ENCODE measurements at regions not wholly inside any gene's neighbourhood (a gene's known extent, or its start where the extent isn't known, plus 50 kb on each side); places are given as distances from the start of the nearest gene placed in this dataset.

- in situ Hi-C loops (cut with MboI) = no loop called here
- SMC1A ChIA-PET (ENCODE audit: uncharacterized antibody, unreplicated experiment) = no interaction called here
- Histone ChIP-seq H3K27me3 (replicated peaks in 1 of 2; ENCODE audit: control insufficient read depth in 2 of 2, insufficient read depth in 2 of 2, low read length in 1 of 2) (no peaks in the 10 kb centered on the region), H3K4me2 (ENCODE audit: control insufficient read depth, insufficient read depth) (no peak overlapping the region), H3K9ac (ENCODE audit: control insufficient read depth, insufficient read depth, low read length) (no peak overlapping the region), H2AFZ (ENCODE audit: control insufficient read depth, low read depth, low read length) (no peak overlapping the region), H3K36me3 (ENCODE audit: control insufficient read depth in 2 of 2, insufficient read depth in 2 of 2, low read length in 1 of 2) (no peaks in the 10 kb centered on the region), H3K9me3 (replicated peaks; ENCODE audit: control insufficient read depth, insufficient read depth, low read length) (no peaks in the 10 kb centered on the region), H3K79me2 (ENCODE audit: control insufficient read depth, insufficient read depth, low read length) (no peaks in the 10 kb centered on the region), H3K4me1 (ENCODE audit: control insufficient read depth, insufficient read depth, low read length) (no peaks in the 10 kb centered on the region), H4K20me1 (ENCODE audit: control insufficient read depth, insufficient read depth) (no peaks in the 10 kb centered on the region), H3K27ac (ENCODE audit: control insufficient read depth, insufficient read depth) (no peak overlapping the region), H3K4me3 (no peak overlapping the region)
- FAIRE-seq (no peak), ATAC-seq (no peak), DNase-seq (ENCODE audit: low read depth, low spot score) (no peak)
- POLR2A ChIA-PET = no interaction called here
- CTCF ChIA-PET = no interaction called here
- no peak for TF ChIP-seq E2F4 (IDR thresholded peaks at IDR 0.05; ENCODE audit: low read depth, low read length)
- TF ChIP-seq RUNX3 (IDR thresholded peaks at IDR 0.05; ENCODE audit: low read length) = no peak
- no peak for TF ChIP-seq CUX1 (IDR thresholded peaks at IDR 0.05; ENCODE audit: insufficient replicate concordance, low read depth, low read length)
- TF ChIP-seq SIN3A (IDR thresholded peaks at IDR 0.05; ENCODE audit: low read depth, low read length) = no peak
- TF ChIP-seq BCL3 (IDR thresholded peaks at IDR 0.05; ENCODE audit: borderline replicate concordance, insufficient read depth, low read depth, low read length, poor library complexity, severe bottlenecking) = no peak
- TF ChIP-seq, protein P1, sequence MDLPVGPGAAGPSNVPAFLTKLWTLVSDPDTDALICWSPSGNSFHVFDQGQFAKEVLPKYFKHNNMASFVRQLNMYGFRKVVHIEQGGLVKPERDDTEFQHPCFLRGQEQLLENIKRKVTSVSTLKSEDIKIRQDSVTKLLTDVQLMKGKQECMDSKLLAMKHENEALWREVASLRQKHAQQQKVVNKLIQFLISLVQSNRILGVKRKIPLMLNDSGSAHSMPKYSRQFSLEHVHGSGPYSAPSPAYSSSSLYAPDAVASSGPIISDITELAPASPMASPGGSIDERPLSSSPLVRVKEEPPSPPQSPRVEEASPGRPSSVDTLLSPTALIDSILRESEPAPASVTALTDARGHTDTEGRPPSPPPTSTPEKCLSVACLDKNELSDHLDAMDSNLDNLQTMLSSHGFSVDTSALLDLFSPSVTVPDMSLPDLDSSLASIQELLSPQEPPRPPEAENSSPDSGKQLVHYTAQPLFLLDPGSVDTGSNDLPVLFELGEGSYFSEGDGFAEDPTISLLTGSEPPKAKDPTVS (IDR thresholded peaks at IDR 0.05; ENCODE audit: low read depth, low read length) = no peak
- intact Hi-C loops (cut with micrococcal nuclease; ENCODE audit: unreplicated experiment) = no loop called here
- RAD21 ChIA-PET (ENCODE audit: unreplicated experiment) = no interaction called here
- 8% methylated on average over 6 of the region's 6 CpGs for WGBS (ENCODE audit: insufficient coverage, insufficient replicate concordance, low lambda C conversion rate, missing lambda C conversion rate)
- BruUV-seq (replicated peaks) = no TSS peak
Observed at GRCh38 chr17:6299275-6299674, 135.6 kb downstream of the AIPL1 start.
